Smooth muscle cell (in vitro differentiated cells): ENCODE measurements at regions not wholly inside any gene's neighbourhood (a gene's known extent, or its start where the extent isn't known, plus 50 kb on each side); places are given as distances from the start of the nearest gene placed in this dataset.
"Not testable (repeated sequence)": the region's sequence is repeated elsewhere in the genome, so short reads cannot be mapped to it uniquely, and the experiment has no call there.

Experiments used
- DNase-seq: peaks from one replicate; lab custom pipeline; 2025; ENCODE audit not compliant: unreplicated experiment; lab: John Stamatoyannopoulos, UW
- H2AFZ ChIP-seq: fragments of 200-600 bp; sonication (generic); 2 replicates; pipeline ENCODE4 v1.6.0; 2016; ENCODE audit warnings: antibody characterized with exemption, low read depth, mild to moderate bottlenecking
- H3F3A ChIP-seq: fragments of 200-600 bp; sonication (generic); 2 replicates; pipeline ENCODE4 v1.6.0; 2017; ENCODE audit warnings: antibody characterized with exemption, low read depth
- H3K27ac ChIP-seq: fragments of 200-600 bp; sonication (generic); 2 replicates; pipeline ENCODE4 v1.5.1; 2016; ENCODE audit warnings: low read depth, mild to moderate bottlenecking
- H3K27me3 ChIP-seq: fragments of 200-600 bp; sonication (generic); 2 replicates; pipeline ENCODE4 v1.6.1; 2016; ENCODE audit warnings: low read depth, mild to moderate bottlenecking
- H3K36me3 ChIP-seq: fragments of 200-600 bp; sonication (generic); 2 replicates; pipeline ENCODE4 v1.5.1; 2016; ENCODE audit warnings: low read depth
- H3K4me1 ChIP-seq: fragments of 200-600 bp; sonication (generic); 2 replicates; pipeline ENCODE4 v1.5.1; 2016; ENCODE audit warnings: low read depth
- H3K4me2 ChIP-seq: fragments of 200-600 bp; sonication (generic); 2 replicates; pipeline ENCODE4 v1.6.0; 2016; ENCODE audit warnings: mild to moderate bottlenecking
- H3K4me3 ChIP-seq: fragments of 200-600 bp; sonication (generic); 2 replicates; pipeline ENCODE4 v1.5.1; 2016; ENCODE audit warnings: mild to moderate bottlenecking
- H3K79me2 ChIP-seq: fragments of 200-600 bp; sonication (generic); 2 replicates; pipeline ENCODE4 v1.6.0; 2016; ENCODE audit warnings: low read depth, mild to moderate bottlenecking
- H3K9ac ChIP-seq: fragments of 200-600 bp; sonication (generic); 2 replicates; pipeline ENCODE4 v1.6.0; 2016; ENCODE audit warnings: low read depth
- H3K9me3 ChIP-seq: fragments of 200-600 bp; sonication (generic); replicated peaks from 2 replicates; pipeline ENCODE4 v1.5.1; 2016; ENCODE audit warnings: low read depth
- H4K20me1 ChIP-seq: fragments of 200-600 bp; sonication (generic); 2 replicates; pipeline ENCODE4 v1.6.0; 2016; ENCODE audit warnings: low read depth
- WGBS: methylation state at CpG from one replicate; pipeline ENCODE4 v1.1.7; 2016; ENCODE audit warnings: low lambda C conversion rate; 5-methylcytosine and 5-hydroxymethylcytosine counted together
- TF ChIP-seq, protein P1 (sequence below): fragments of 200-600 bp; sonication (generic); IDR thresholded peaks from 2 replicates; pipeline ENCODE4 v1.5.1; 2017; ENCODE audit warnings: borderline replicate concordance, mild to moderate bottlenecking, antibody characterized with exemption; ENCODE audit not compliant: insufficient read depth, poor library complexity, severe bottlenecking

DNA sequence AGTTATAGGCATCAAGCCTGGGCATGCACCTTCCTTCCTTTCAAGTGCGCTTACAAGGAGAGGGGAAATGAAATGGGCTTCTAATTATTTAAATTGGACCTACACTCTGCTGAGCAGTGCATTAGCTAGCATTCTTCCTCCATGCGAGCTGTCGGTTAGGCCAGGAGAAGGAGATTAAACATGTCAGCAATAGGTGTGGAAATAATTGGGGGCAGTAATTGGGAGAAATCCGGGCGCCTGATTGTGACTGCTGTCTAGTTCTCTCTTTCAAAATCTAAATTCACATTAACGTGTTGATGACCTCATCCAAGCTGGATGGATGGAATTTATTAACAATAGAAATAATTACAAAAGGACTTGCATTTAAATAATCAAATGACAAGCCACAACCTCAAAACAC, 86.2 kb upstream of the SEL1L start:
- H3K27me3 ChIP-seq = no peaks in the 10 kb centered on the region
- TF ChIP-seq, protein P1, sequence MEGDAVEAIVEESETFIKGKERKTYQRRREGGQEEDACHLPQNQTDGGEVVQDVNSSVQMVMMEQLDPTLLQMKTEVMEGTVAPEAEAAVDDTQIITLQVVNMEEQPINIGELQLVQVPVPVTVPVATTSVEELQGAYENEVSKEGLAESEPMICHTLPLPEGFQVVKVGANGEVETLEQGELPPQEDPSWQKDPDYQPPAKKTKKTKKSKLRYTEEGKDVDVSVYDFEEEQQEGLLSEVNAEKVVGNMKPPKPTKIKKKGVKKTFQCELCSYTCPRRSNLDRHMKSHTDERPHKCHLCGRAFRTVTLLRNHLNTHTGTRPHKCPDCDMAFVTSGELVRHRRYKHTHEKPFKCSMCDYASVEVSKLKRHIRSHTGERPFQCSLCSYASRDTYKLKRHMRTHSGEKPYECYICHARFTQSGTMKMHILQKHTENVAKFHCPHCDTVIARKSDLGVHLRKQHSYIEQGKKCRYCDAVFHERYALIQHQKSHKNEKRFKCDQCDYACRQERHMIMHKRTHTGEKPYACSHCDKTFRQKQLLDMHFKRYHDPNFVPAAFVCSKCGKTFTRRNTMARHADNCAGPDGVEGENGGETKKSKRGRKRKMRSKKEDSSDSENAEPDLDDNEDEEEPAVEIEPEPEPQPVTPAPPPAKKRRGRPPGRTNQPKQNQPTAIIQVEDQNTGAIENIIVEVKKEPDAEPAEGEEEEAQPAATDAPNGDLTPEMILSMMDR = no peak
- H3F3A ChIP-seq = no peaks in the 10 kb centered on the region
- no peak overlapping the region for H3K4me2 ChIP-seq
- no peaks in the 10 kb centered on the region for H3K4me1 ChIP-seq
- no peaks in the 10 kb centered on the region for H3K79me2 ChIP-seq
- no peak overlapping the region for H3K27ac ChIP-seq
- H3K9me3 ChIP-seq = no peaks in the 10 kb centered on the region
- no peaks in the 10 kb centered on the region for H3K36me3 ChIP-seq
- WGBS = 85% methylated on average over 6 of the region's 6 CpGs
- H2AFZ ChIP-seq = no peak overlapping the region
- no peak overlapping the region for H3K9ac ChIP-seq
- no peak for DNase-seq
- H3K4me3 ChIP-seq = no peak overlapping the region
- H4K20me1 ChIP-seq = no peaks in the 10 kb centered on the region

DNA sequence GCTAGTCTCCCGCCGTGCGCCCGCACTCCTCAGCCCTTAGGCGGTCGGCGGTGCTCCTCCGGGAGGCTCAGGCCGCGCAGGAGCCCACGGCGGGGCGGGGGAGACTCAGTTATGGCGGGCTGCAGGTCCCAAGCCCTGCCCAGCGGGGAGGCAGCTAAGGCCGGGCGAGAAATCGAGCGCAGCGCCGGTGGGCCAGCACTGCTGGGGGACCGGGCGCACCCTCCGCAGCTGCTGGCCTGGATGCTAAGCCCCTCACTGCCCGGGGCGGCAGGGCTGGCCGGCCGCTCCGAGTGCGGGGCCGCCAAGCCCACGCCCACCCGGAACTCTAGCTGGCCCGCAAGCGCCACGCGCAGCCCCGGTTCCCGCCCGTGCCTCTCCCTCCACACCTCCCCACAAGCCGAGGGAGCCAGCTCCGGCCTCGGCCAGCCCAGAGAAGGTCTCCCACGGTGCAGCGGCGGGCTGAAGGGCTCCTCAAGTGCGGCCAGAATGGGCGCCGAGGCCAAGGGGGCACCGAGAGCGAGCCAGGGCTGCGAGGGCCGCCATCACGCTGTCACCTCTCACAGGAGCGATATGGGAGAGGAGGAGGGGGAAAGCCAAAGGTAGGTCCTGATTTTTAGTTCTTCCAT, 90.2 kb upstream of the SEL1L start:
- not testable (repeated sequence) for H2AFZ ChIP-seq, H4K20me1 ChIP-seq, H3K4me2 ChIP-seq, H3K27ac ChIP-seq, H3K4me1 ChIP-seq, H3K79me2 ChIP-seq, H3F3A ChIP-seq, H3K36me3 ChIP-seq, H3K27me3 ChIP-seq, H3K9me3 ChIP-seq, DNase-seq, H3K9ac ChIP-seq, H3K4me3 ChIP-seq
- 94% methylated on average over 30 of the region's 55 CpGs for WGBS

DNA sequence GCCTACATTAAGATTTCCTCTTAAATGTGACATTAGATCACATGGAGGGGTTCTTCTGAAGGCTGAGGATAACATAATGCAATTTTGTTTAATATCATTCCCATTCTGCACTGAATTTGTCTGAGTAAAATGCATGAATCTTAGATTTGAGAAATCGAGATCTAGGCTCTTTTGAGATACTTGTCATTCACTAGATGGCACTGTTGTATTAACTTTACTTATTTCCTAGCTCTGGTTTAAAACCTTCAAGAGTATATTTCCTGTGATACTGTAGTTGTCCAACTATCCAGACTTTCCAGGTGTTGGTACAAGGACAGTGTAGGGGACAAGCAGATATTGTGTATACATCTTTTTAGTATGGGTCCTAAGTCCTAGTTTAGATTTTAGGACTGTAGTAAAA, 91.7 kb upstream of the SEL1L start:
- Histone ChIP-seq H3K9me3 (no peaks in the 10 kb centered on the region), H4K20me1 (no peaks in the 10 kb centered on the region), H3K4me2 (no peak overlapping the region), H3K27me3 (no peaks in the 10 kb centered on the region), H3F3A (no peaks in the 10 kb centered on the region), H2AFZ (no peak overlapping the region), H3K36me3 (no peaks in the 10 kb centered on the region), H3K79me2 (no peaks in the 10 kb centered on the region), H3K9ac (no peak overlapping the region), H3K4me3 (no peak overlapping the region), H3K4me1 (no peaks in the 10 kb centered on the region), H3K27ac (no peak overlapping the region)
- DNase-seq = no peak
- WGBS = 15% methylated on average over 1 of the region's 1 CpG
- TF ChIP-seq, protein P1 = peak; percentile 66

DNA sequence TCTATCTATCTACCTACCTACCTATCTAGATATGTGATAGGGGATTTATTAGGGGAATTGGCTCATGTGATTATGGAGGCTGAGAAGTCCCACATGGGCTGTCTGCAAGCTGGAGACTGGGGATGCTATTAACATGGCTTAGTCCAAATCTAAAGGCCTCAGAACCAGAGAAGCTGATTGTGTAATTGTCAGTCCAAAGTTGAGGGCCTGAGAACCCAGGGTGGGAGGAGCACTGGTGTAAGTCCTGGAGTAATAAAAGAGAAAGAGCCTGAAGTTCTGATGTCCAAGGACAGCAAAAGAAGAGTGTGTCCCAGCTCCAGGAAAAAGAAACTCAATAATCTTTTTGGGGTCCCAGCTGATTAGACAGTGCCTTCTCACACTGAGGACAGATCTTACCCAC, 98.5 kb upstream of the SEL1L start:
- DNase-seq = no peak
- no peak overlapping the region for H2AFZ ChIP-seq
- H4K20me1 ChIP-seq = no peaks in the 10 kb centered on the region
- no peak overlapping the region for H3K9ac ChIP-seq
- no peaks in the 10 kb centered on the region for H3K79me2 ChIP-seq
- no peaks in the 10 kb centered on the region for H3K27me3 ChIP-seq
- H3F3A ChIP-seq = no peaks in the 10 kb centered on the region
- H3K36me3 ChIP-seq = no peaks in the 10 kb centered on the region
- H3K9me3 ChIP-seq = no peaks in the 10 kb centered on the region
- TF ChIP-seq, protein P1 = no peak
- H3K4me2 ChIP-seq = no peak overlapping the region
- H3K4me1 ChIP-seq = no peaks in the 10 kb centered on the region
- H3K27ac ChIP-seq = no peak overlapping the region
- no peak overlapping the region for H3K4me3 ChIP-seq
